COLO829 (cell line): ENCODE measurements at regions not wholly inside any gene's neighbourhood (a gene's known extent, or its start where the extent isn't known, plus 50 kb on each side); places are given as distances from the start of the nearest gene placed in this dataset.
"Not testable (repeated sequence)": the region's sequence is repeated elsewhere in the genome, so short reads cannot be mapped to it uniquely, and the experiment has no call there.

Source experiments
- DNase-seq: peaks from one replicate; pipeline ENCODE4 v3.0.0; 2012; ENCODE audit warnings: low spot score

DNA sequence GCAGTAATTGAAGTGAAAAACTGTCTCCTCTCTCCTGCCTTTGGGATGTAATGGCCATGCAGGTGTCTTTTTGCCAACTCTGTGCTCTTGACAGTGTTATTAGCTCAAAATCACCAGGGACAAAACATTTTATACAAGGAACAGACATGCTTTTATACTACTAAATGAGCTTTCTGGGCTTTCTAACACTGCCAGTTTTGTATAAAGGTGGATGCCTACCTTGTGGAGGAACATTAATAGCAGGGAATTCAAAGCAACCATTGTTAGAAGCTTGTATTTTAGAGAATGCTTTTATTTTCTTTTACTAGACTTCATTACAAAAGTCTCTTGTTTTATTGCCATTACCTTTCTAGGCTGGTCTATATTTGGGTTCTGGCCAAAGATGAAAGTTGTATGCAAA, 54.7 kb upstream of the ARSJ start:
- DNase-seq, result no peak

DNA sequence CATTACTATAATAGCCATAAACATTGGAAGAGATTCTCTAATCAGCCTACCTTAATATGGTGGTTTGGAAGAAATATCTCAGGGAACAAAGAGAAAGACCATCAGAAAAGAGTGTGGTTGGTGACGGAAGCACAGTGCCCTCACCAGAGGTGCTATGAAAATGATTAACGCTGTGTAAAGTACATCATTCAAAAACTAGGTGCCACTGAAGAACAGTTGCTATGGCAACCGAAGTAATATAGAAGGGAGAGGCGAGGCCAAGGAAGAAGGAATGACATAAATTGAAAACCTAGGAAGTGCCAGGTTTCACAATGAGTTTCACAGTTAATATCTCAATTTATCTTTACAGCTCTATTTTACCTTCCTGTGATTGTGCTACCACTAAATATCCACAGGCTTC, 57.0 kb upstream of the ARSJ start:
- no peak for DNase-seq

DNA sequence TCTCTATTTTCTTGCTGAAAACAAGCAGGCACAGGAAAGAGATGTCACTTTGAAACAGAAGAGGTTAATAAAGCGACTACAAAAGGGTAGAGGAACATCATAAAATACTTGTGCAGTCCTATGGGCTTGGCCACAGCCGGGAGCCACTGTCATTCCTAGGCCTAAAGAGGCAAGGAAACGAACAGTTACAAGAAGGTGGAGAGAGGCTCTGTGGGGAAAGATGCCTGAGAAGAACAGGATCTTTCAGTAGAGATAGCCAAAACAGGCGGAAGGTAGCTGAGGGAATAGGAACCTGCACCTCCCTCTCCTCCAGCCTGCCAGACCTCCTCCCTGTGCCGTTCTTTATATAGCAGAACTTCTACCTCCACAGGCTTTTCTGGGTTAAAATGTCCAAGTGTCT, 57.4 kb upstream of the ARSJ start:
- no peak for DNase-seq

DNA sequence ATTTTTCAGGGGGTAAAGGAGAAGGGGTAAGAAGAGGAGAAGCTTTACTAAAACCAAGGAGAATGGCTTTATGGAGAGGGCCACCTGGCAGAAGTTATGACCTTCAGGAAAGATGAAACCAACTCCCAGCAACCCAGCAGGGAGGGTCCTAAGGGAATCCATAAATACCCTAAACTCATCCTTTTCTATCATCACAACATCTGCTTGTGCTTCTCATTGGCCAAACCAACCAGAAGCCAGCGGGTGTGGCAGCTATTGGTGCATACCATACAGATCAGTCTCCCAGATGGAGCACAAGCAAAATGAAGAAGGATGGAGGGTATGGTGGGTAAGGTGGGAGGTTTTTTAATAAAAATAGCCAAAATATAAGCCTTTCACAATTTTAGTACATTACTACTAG, 58.5 kb upstream of the ARSJ start:
- DNase-seq, result no peak

DNA sequence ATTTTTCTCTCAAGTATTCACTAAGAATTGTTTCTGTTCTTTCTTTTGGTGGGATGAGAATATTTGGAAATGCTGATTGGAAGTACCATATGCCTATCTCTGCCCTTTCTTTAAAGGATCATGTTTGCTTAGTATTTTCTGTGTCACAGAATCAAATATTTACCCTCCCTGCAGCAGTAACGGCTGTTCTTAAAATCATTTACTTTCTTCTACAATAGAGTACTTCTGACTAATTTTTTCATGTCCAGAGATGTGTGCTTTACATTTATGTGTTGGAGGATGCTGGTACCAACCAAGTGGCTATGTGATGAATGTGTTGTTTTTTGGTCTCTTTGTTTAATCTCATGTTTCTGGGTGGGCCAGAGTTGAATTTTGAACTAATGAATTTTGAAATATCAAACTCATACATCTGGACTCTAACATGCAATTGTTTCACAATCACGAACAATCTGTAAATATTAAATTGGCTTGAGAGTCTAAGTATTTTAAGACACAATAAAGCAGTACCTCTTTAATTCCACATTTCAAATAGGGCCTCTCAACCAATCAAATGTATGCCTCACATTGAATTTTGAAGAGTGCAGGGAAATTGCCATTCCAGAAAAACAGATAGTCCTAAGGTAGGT, 59.4 kb upstream of the ARSJ start:
- no peak for DNase-seq

DNA sequence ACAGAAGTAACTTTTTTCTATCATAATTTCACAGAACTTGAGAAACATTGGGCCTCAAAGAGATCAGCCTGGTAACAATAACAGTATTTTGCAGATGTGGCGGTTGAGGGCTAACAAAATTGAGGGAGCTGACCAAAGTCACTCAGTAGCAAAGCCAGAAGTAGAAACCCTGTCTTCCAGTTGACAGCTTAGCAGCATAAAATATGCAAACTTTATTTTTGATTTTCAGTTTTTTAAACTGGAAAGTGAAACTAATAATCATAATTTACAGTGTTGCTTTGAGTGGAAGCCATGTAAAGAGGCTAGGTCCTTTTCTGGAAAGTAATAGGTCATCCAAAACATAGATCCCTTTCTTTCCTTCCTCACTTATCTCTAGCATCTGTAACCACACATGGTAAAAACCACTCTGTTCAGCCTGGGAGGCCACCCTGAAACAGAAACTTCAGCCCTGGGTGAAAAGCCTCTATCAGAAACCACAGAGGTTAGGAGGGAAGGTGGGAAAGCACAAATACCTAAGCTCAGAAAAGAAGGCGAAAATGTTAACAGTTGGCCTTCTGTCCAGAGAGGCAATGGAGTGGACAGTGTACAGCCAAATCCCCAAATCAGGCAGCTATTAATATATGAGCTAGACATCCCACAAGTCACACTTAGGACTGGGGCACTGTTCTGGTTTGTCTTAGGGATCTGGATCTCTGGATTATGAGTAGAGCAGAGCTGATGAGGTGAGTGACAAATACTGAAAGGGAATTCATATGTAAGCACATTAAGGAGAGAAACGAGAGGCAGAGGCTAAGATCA, 61.1 kb upstream of the ARSJ start:
- DNase-seq, result peak; percentile 48

DNA sequence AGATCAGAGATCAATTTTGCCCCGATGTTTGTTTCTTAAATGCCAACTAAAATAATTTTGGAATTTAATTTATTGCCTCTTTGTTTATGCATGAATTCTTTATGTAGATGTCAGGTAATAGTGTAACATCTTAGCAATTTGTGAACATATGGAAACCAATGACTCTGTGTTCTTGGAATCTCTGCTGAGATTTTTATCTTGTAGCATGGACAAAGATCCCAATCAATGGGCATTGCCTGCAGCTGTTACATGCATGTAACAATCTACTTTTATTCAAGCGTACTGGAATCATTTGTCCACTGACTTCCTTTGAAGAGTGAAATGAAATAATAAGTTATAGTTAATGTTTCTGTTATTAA, 61.6 kb upstream of the ARSJ start:
- DNase-seq, result no peak

DNA sequence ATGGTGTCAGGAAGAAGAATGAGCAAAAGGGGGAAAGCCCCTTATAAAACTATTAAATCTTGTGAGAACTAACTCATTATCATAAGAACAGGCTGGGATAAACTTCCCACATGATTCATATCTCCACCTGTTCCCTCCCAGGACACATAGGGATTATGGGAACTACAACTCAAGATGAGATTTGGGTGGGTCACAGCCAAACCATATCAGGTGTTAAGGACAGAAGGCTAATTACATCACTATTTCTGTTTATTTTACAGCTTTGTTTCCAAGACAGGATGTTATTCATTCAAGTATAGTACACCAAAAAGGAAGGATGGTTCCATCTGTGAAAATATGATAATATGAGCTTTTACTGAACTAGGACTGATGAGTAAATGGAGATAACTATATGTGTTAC, 63.7 kb upstream of the ARSJ start:
- no peak for DNase-seq

DNA sequence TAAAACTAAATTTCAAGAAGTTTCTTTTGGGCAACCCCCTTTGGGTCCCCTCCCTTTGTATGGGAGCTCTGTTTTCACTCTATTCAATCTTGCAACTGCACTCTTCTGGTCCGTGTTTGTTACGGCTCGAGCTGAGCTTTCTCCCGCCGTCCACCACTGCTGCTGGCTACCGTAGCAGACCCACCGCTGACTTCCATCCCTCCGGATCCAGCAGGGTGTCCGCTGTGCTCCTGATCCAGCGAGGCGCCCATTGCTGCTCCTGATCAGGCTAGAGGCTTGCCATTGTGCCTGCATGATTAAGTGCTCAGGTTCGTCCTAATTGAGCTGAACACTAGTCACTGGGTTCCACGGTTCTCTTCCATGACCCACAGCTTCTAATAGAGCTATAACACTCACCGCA, 64.9 kb upstream of the ARSJ start:
- not testable (repeated sequence) for DNase-seq

DNA sequence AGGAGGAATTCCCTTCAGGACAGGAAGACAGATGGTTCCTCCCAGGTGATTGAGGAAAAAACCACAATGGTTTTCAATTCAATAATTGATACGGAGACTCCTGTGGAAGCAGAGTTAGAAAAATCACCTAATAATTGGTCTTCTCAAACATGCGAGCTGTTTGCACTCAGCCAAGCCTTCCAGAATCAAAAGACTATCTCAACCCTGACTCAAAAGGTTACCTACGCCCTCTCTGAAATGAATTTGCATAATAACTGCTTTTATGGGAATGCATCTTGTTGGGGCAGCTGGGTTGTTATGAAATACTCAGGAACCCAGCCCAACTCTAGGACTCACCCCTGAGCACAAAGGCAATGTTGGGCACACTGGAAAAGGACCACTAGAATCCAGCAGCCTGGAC, 66.9 kb upstream of the ARSJ start:
- no peak for DNase-seq

DNA sequence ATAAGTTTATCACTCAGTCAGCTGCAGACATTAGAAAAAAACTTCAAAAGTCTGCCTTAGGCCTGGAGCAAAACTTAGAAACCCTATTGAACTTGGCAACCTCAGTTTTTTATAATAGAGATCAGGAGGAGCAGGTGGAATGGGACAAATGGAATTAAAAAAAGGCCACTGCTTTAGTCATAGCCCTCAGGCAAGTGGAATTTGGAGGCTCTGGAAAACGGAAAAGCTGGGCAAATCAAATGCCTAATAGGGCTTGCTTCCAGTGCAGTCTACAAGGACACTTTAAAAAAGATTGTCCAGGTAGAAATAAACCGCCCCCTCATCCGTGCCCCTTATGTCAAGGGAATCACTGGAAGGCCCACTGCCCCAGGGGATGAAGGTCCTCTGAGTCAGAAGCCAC, 68.7 kb upstream of the ARSJ start:
- not testable (repeated sequence) for DNase-seq

DNA sequence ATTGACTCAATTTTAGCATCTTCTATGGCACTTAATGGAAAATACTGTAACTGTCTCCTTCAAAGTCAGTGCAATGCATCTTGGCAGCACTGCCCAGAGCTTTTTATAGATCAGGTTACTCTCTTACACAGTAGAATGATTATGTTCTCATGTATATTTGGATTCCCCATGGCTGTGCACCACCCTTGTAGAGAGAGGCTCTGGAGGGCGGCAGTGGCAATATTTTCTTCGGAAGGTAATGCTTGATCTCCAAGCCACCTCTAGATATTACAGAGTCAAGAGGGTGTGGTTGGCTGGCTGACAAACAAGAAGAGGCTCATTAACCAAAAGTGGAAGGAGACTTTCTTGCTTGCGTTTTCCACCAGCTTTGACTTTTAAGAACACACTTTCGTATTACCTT, 72.8 kb upstream of the ARSJ start:
- no peak for DNase-seq

DNA sequence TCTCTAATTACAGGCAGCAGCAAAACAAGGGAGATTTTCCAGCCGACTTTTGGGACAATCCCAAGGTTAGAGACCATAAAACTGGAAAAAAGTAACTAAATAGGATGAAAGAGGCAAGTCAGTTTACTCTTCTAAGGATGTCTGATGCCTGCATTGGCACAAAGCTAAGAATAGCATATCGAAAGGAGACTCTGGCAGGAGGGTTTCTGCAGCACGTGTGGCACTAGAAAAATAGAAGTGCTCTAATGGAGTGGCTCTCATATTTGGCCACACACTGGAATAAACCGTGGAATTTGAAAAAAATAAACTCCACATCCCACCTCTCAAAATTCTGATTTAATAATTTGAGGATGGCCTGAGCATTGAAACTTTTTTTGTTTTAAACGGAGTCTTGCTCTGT, 77.2 kb upstream of the ARSJ start:
- no peak for DNase-seq

DNA sequence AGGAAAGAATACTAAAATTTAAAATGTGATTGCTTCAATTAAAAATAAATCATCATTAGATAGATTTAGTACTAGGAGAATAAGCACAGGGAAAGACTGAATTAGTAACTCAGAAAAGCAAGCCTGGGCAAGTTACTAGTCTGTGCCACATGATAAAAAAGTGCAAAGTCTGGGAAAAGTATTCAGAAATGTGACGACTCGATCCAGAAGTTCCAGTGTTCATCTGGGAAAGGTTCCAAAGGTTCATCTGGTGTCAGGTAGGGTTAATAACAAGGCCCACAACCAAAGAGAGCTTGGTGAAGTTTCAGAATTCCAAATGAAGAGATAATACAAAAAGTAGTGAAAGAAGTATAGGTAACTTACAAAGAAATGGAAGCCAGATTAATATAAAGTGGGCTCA, 78.3 kb upstream of the ARSJ start:
- no peak for DNase-seq

DNA sequence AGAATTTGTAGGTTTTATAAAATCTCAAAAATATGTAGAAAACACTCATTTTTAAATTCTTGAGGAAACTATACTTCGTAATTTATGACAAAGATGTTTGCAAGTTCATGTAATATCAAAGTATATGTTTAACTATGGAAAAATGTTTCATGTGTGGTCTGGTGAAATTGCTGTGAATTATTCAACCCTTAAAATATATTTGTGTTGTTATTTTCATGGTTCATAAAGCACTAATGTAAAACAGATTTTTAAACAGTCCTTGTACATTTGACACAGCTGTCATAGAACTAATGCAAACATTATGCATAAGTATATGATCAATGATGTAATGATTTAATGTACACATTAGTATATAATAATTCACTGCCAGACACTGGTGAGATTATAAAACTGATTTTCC, 83.1 kb upstream of the ARSJ start:
- DNase-seq, result no peak

DNA sequence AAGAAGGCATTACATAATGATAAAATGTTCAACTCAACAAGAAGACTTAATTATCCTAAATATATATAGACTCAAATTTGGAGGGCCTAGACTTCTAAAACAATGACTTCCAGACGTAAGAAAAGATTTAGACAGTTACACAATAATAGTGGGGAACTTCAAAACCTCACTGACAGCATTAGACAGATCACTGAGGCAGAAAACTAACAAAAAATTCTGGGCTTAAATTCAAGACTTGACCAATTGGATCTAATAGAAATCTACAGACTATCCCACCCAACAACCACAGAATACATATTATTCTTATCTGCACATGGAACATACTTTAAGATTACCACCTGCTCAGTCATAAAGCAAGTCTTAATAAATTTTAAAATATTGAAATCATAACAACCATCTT, 93.3 kb upstream of the ARSJ start:
- no peak for DNase-seq

DNA sequence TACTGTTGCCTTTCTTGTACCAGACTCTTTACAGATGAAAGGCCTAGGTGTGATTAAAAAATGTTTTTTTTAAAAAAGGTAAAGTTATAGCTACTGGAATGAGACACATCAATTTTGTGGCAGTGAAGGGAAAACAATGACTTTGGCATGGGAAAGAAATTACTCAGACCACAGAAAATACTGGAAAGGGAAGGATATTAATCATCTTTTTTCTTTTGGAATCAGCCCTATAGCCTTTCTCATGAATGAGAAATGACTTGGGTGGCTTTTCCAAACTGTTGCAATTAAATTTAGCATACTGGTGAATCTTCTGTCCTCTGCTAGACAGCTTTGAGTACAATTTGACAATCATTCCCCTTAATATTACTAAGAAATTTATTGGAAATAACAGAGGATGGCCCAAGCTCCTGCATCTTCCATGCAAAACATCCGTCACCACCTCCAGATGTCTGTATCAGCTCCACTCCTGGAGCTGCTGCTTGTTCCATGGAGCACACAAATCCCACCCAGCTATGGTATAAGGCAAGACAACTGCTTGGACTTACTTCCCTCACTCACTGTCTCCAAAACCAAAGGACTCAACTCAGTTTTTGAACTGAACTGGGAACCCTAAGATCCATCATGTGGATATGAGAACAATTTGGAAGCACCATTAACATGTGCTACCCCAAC, 97.6 kb upstream of the ARSJ start:
- no peak for DNase-seq

DNA sequence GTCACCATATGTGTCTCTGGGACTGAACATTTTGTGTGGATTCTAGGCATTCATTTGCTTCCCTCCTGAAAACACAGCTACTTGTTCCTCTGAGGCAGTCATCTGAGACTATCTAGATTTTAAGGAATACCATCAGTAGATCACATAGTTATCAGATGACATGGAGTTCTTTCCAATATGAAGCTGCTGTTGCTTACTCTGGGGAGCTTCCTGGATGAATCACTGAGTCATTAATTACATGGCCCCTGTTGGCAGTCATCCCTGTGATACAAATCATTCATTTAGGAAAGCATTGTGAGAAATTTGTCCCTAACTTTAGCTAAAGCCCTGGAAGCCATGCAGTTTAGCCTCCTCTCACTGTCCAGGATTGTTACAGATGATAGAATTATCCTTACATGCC, 98.2 kb upstream of the ARSJ start:
- peak; percentile 31 for DNase-seq

DNA sequence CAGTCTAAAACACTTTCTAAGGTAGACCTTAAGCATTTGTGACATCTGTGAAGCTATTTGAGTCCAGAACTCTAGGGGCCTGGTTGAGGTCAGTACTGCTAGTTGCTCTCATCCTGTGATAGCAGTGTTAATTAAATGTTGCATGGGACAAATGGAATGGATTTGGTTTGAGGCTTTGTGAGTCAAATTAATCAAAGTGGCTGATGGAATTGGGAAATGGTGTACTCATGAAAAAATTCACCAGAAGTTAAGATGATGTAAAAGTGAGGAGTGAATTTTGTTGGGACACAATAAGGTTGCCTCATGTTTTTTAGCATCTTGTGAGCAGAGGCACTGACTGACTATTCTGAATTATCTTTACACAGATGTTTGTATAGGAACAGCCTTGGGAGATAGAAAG, 99.2 kb upstream of the ARSJ start:
- no peak for DNase-seq

DNA sequence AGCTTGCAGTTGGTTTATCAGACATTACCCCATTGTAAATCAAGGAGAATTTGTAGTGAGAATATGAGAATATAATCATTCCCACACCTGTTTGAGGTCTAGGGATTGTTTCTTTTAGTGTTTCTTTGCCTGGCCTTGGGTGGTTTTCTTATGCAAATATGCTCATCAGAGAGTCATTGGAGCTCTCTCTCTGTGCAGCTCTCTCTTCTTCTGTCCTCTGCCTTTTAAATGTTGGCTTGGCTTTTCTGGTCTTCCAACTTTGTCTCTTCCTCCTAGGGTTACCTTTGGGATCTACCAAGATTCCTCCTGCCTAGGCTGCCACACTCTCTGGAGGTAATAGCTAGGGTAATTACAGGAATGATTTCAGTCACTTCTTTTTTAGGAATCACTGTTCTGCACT, 102.3 kb upstream of the ARSJ start:
- no peak for DNase-seq

DNA sequence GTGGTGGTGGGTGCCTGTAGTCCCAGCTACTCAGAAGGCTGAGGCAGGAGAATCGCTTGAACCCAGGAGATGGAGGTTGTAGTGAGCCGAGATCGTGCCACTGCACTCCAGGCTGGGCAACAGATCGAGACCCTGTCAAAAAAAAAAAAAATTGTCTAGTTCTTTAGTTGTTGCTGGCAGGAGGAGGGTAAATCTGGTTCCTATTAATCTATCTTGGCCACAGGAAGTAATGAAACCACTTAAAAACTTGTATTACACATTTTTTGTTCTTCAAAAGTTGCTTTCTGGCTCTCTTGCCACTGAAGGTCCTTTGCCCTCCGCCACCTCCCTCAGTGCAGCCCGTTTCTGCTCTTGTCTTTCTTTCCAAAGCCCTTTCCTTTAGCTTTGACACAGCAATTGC, 102.9 kb upstream of the ARSJ start:
- DNase-seq, result no peak

DNA sequence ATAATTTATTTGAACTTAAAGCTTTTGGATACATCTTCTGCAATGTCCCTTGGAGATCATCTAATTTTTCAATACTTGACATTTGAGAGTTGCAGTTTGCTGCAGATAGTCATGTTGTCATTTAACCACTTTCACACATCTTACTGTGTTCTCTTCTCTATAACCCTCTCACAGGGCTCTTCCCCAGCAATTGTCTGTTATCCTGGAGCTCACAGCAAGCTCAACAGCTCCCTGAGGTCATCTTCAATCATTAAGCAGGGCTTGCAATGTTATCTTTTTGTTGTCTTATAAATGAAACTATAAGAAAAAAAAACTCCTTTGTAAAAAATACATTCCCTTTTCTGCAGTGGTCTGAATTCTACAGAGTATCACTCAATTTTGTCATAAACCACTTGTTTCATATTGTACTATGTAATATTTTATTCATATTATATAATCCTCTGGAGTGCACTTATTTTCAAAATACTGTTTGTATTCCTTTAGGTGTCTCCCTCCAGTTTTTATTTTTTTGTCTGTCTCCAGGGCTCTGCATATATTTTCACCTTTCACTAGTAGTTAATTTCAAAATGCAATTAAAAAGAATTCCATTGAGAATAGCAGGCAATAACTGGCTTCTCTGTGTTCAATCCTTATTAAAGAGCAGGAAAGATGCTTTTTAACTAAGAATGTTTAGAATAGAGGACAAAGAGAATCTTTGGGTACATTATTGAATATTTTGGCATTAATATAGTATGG, 106.3 kb upstream of the ARSJ start:
- DNase-seq, result no peak
